ENCODE measurements at regions not wholly inside any gene's neighbourhood (a gene's known extent, or its start where the extent isn't known, plus 50 kb on each side); places are given as distances from the start of the nearest gene placed in this dataset.

DNA sequence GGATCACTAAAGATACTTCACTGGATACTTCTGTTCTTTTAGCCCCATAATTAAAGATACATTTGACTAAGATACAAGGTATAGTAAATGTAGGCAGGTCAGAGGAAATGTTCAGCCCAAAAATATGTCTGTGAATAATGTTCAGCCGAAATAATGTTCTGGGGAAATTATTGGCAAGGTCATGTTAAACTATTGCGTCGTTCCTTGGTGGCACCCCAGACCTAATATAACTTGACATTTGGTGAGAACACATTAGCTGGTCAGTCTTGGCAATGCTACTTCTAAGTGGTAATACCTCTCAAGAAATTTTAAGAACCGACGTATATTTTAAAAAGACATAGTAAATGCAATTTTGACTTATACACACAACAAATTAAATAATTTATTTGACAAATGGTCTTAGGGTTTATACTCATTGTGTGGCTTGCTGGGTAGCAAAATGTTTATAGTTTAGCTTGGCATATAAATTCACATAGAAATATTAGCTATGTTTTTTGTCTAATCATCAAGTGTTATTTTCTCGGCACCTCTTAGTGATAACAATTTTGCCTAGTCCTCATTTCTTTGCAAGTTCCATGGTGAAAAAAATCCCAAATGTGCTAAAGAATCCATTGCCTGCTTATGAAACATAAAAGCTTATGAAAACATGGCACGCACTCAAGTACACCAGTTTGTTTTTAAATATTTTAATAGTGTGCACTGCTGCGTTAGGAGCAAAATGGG lies 270.3 kb upstream of the NEBL start:
- H3K27me3 ChIP-seq (replicated peaks in 1 of 7), result peaks cover 0 to 27% (median 4%) of the 10 kb centered on the region in 7 donors
- no peaks in the 10 kb centered on the region for H3K36me3 ChIP-seq
- no peak for DNase-seq
- peaks cover 0 to 6% (median 0%) of the 10 kb centered on the region in 6 donors for H3K4me1 ChIP-seq
- peaks cover 0 to under 1% (median 0%) of the 10 kb centered on the region in 8 donors for H3K9me3 ChIP-seq
- TF ChIP-seq POLR2A (IDR thresholded peaks at IDR 0.05) (no peak), POLR2AphosphoS5 (IDR thresholded peaks at IDR 0.05) (no peak)
- TF ChIP-seq, protein P1, sequence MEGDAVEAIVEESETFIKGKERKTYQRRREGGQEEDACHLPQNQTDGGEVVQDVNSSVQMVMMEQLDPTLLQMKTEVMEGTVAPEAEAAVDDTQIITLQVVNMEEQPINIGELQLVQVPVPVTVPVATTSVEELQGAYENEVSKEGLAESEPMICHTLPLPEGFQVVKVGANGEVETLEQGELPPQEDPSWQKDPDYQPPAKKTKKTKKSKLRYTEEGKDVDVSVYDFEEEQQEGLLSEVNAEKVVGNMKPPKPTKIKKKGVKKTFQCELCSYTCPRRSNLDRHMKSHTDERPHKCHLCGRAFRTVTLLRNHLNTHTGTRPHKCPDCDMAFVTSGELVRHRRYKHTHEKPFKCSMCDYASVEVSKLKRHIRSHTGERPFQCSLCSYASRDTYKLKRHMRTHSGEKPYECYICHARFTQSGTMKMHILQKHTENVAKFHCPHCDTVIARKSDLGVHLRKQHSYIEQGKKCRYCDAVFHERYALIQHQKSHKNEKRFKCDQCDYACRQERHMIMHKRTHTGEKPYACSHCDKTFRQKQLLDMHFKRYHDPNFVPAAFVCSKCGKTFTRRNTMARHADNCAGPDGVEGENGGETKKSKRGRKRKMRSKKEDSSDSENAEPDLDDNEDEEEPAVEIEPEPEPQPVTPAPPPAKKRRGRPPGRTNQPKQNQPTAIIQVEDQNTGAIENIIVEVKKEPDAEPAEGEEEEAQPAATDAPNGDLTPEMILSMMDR (IDR thresholded peaks at IDR 0.05 in 8 of 11, conservative IDR thresholded peaks at IDR 0.05 in 3 of 11), result no peak
- intact Hi-C loops (cut with DNase I; ENCODE audit: low total_unique reads), result no loop called here
- H3K4me3 ChIP-seq, result no peak overlapping the region
- no peak overlapping the region for H3K27ac ChIP-seq
- WGBS, 5 donors, result 93 to 97% (median 95%) methylated on average over 8 of the region's 8 CpGs

DNA sequence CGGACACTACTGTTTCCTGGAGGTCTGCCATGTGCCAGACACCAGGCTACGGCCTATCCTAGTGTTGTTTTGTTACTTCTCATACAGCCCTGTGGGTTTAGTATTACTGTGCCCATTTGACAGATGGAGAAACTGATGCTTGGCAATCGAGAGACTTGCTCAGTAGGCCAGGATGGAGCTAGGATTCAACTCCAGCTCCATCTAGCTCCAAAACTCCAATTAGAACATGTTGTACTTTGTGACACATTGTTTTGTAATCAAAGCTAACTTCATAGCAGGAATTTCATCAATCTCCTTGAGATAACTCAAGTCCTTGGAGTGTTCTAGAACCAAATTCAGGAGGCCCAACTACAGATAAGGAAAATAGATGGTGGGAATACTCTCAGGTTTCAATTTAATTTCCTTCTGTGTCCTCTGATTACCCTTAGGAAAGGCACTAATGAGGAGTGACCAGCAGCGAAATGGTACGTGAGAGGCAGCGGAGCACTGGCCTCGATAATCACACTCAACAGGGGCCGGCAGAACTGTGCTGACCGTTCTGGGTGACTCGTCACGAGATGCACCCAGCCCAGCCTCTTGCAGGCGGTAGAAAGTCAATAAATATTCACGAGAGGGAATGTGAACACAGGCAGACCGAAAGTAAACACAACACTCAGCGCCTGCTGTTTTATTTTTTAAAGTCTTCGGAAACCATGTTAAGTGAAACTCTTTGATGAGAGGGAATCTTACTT lies 269.6 kb upstream of the NEBL start:
- 78 to 85% (median 84%) methylated on average over 16 of the region's 16 CpGs for WGBS, 5 donors
- H3K27ac ChIP-seq, result no peak overlapping the region
- H3K4me1 ChIP-seq, result no peaks in the 10 kb centered on the region
- H3K4me3 ChIP-seq, result no peak overlapping the region
- no peak for DNase-seq
- TF ChIP-seq, protein P1 (IDR thresholded peaks at IDR 0.05 in 8 of 11, conservative IDR thresholded peaks at IDR 0.05 in 3 of 11), result no peak
- TF ChIP-seq POLR2A (IDR thresholded peaks at IDR 0.05), result no peak
- no peak for TF ChIP-seq POLR2AphosphoS5 (IDR thresholded peaks at IDR 0.05)
- H3K9me3 ChIP-seq, result peaks cover 0 to 7% (median 0%) of the 10 kb centered on the region in 8 donors
- intact Hi-C loops (cut with DNase I; ENCODE audit: low total_unique reads), result no loop called here
- peaks cover 0 to 20% (median 4%) of the 10 kb centered on the region in 7 donors for H3K27me3 ChIP-seq (replicated peaks in 1 of 7)
- no peaks in the 10 kb centered on the region for H3K36me3 ChIP-seq

DNA sequence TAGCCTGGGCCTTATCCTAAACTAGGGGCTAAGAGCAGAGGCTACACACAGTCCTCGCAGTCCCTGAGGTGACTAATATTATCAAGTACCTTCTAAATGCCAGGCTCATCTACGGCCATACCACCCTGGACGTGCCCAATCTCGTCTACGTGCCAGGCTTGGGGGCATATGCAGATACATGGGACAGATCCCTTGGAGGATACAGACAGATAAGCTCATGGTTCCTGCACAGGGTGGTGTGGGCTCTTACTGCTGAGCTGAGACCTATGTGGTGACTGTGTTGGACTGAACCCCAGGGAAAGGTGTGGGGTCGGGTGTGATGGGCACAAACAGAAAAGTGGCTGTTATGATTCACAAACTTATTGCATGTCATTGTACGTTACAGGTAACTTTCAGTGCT lies 268.4 kb upstream of the NEBL start:
- Histone ChIP-seq H3K36me3 (no peaks in the 10 kb centered on the region), H3K27ac (no peak overlapping the region), H3K9me3 (peaks cover 0 to 10% (median 0%) of the 10 kb centered on the region in 8 donors), H3K4me3 (no peak overlapping the region), H3K27me3 (replicated peaks in 1 of 7) (peaks cover 0 to 7% (median 0%) of the 10 kb centered on the region in 7 donors), H3K4me1 (no peaks in the 10 kb centered on the region)
- 76 to 95% (median 90%) methylated on average over 7 of the region's 7 CpGs for WGBS, 5 donors
- TF ChIP-seq POLR2AphosphoS5 (IDR thresholded peaks at IDR 0.05), result no peak
- TF ChIP-seq, protein P1 (IDR thresholded peaks at IDR 0.05 in 8 of 11, conservative IDR thresholded peaks at IDR 0.05 in 3 of 11), result no peak
- no peak for TF ChIP-seq POLR2A (IDR thresholded peaks at IDR 0.05)
- intact Hi-C loops (cut with DNase I; ENCODE audit: low total_unique reads), result no loop called here
- DNase-seq, result no peak

DNA sequence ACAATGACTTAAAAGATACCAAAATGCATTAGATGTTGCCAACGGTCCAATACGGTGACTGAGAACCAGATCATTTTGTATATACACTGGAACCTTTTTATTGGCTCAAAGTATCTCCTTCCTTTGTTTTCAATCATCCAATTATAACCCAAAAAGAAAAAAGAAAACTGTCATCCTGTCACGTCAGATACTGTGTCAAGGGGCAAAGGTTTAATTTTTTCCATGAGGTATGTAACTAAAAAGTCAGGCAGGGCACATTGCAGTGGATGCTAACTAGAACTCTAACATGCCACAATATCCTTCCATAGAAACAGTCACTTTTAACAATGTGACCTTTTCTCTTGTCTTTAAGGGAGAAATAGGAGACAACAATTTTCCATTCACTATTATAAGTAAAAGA lies 267.6 kb upstream of the NEBL start:
- H3K27ac ChIP-seq, result no peak overlapping the region
- H3K36me3 ChIP-seq, result no peaks in the 10 kb centered on the region
- peaks cover 0 to 10% (median 0%) of the 10 kb centered on the region in 8 donors for H3K9me3 ChIP-seq
- TF ChIP-seq, protein P1 (IDR thresholded peaks at IDR 0.05 in 8 of 11, conservative IDR thresholded peaks at IDR 0.05 in 3 of 11), result no peak
- no peaks in the 10 kb centered on the region for H3K4me1 ChIP-seq
- whole genome bisulfite sequencing, 5 donors, result 68 to 88% (median 79%) methylated on average over 3 of the region's 3 CpGs
- peaks cover 0 to 3% (median 0%) of the 10 kb centered on the region in 7 donors for H3K27me3 ChIP-seq (replicated peaks in 1 of 7)
- DNase-seq, result no peak
- H3K4me3 ChIP-seq, result no peak overlapping the region
- intact Hi-C loops (cut with DNase I; ENCODE audit: low total_unique reads), result no loop called here
